Immature natural killer cell (primary cell): ENCODE measurements at regions not wholly inside any gene's neighbourhood (a gene's known extent, or its start where the extent isn't known, plus 50 kb on each side); places are given as distances from the start of the nearest gene placed in this dataset.
A peak's percentile ranks its signal among the peaks of the same experiment; 100 is the strongest.

Experiments
- DNase-seq, 3 donors: peaks; one replicate each; pipeline ENCODE4 v3.0.0; 2022; ENCODE audit warnings: mixed read lengths in 1 of 3
- H3K27ac Mint-ChIP-seq, 6 donors: one replicate each; pipeline ENCODE4 v1.8.0; 2020; ENCODE audit warnings: mixed read lengths in 6 of 6, mild to moderate bottlenecking in 5 of 6, inconsistent platforms in 4 of 6, moderate library complexity in 3 of 6
- H3K27me3 Mint-ChIP-seq, 3 donors: one replicate each; pipeline ENCODE4 v1.8.0; 2020 to 2021; ENCODE audit warnings: low read depth in 3 of 3, mild to moderate bottlenecking in 3 of 3, mixed read lengths in 3 of 3, moderate library complexity in 3 of 3, inconsistent platforms in 1 of 3
- H3K36me3 Mint-ChIP-seq, 3 donors: one replicate each; pipeline ENCODE4 v1.8.0; 2020; ENCODE audit warnings: mixed read lengths in 3 of 3, inconsistent platforms in 2 of 3, mild to moderate bottlenecking in 2 of 3
- H3K4me1 Mint-ChIP-seq, 2 donors: one replicate each; pipeline ENCODE4 v1.8.0; 2020; ENCODE audit warnings: inconsistent platforms in 2 of 2, mild to moderate bottlenecking in 2 of 2, mixed read lengths in 2 of 2, moderate library complexity in 1 of 2
- H3K4me3 Mint-ChIP-seq, 5 donors: one replicate each; pipeline ENCODE4 v1.8.0; 2020; ENCODE audit warnings: mild to moderate bottlenecking in 5 of 5, mixed read lengths in 5 of 5, inconsistent platforms in 3 of 5, moderate library complexity in 3 of 5
- H3K9me3 Mint-ChIP-seq, 6 donors: one replicate each; pipeline ENCODE4 v1.8.0; 2020; ENCODE audit warnings: mild to moderate bottlenecking in 6 of 6, mixed read lengths in 6 of 6, inconsistent platforms in 4 of 6, moderate library complexity in 3 of 6

- H3K4me1 Mint-ChIP-seq = no peaks in the 10 kb centered on the region
- no peak for DNase-seq
- H3K36me3 Mint-ChIP-seq = no peaks in the 10 kb centered on the region
- H3K4me3 Mint-ChIP-seq = no peak overlapping the region
- peaks cover 2 to 31% (median 6%) of the 10 kb centered on the region in 6 donors for H3K9me3 Mint-ChIP-seq
- peaks cover 0 to 3% (median 2%) of the 10 kb centered on the region in 3 donors for H3K27me3 Mint-ChIP-seq
- H3K27ac Mint-ChIP-seq = no peak overlapping the region
Observed at GRCh38 chr1:218108034-218108433, 177.1 kb upstream of the RRP15 start.

GRCh38 chr1:218112862-218113261 lies 172.2 kb upstream of the RRP15 start:
- Mint-ChIP-seq H3K27me3 (peaks cover 0 to 4% (median 1%) of the 10 kb centered on the region in 3 donors), H3K36me3 (no peaks in the 10 kb centered on the region), H3K4me3 (no peak overlapping the region), H3K4me1 (no peaks in the 10 kb centered on the region), H3K27ac (no peak overlapping the region), H3K9me3 (peaks cover 3 to 35% (median 15%) of the 10 kb centered on the region in 6 donors)
- no peak for DNase-seq

GRCh38 chr1:218123968-218124367 lies 161.1 kb upstream of the RRP15 start:
- Mint-ChIP-seq H3K27ac (no peak overlapping the region), H3K4me3 (no peak overlapping the region), H3K9me3 (peaks cover 0 to 10% (median 6%) of the 10 kb centered on the region in 6 donors), H3K27me3 (no peaks in the 10 kb centered on the region), H3K4me1 (no peaks in the 10 kb centered on the region), H3K36me3 (no peaks in the 10 kb centered on the region)
- DNase-seq = no peak

GRCh38 chr1:218135371-218135770 lies 149.7 kb upstream of the RRP15 start:
- no peak overlapping the region for H3K4me3 Mint-ChIP-seq
- H3K27me3 Mint-ChIP-seq = no peaks in the 10 kb centered on the region
- peaks cover 17 to 39% (median 25%) of the 10 kb centered on the region in 6 donors for H3K9me3 Mint-ChIP-seq
- no peak for DNase-seq
- no peak overlapping the region for H3K27ac Mint-ChIP-seq
- peaks cover 0 to 4% (median 0%) of the 10 kb centered on the region in 3 donors for H3K36me3 Mint-ChIP-seq
- no peaks in the 10 kb centered on the region for H3K4me1 Mint-ChIP-seq

GRCh38 chr1:218139761-218140160 lies 145.3 kb upstream of the RRP15 start:
- Mint-ChIP-seq H3K4me1 (no peaks in the 10 kb centered on the region), H3K27ac (no peak overlapping the region), H3K9me3 (peaks cover 7 to 36% (median 21%) of the 10 kb centered on the region in 6 donors), H3K36me3 (no peaks in the 10 kb centered on the region), H3K27me3 (peaks cover 0 to 2% (median 0%) of the 10 kb centered on the region in 3 donors), H3K4me3 (no peak overlapping the region)
- no peak for DNase-seq

GRCh38 chr1:218156595-218156994 lies 128.5 kb upstream of the RRP15 start:
- Mint-ChIP-seq H3K9me3 (peaks cover 3 to 23% (median 7%) of the 10 kb centered on the region in 6 donors), H3K27ac (no peak overlapping the region), H3K4me1 (no peaks in the 10 kb centered on the region), H3K36me3 (no peaks in the 10 kb centered on the region), H3K4me3 (no peak overlapping the region), H3K27me3 (peaks cover 2 to 3% (median 3%) of the 10 kb centered on the region in 3 donors)
- no peak for DNase-seq

GRCh38 chr1:218163371-218163770 lies 121.7 kb upstream of the RRP15 start:
- Mint-ChIP-seq H3K27me3 (peaks cover 17 to 32% (median 17%) of the 10 kb centered on the region in 3 donors), H3K36me3 (peaks cover 0 to 10% (median 0%) of the 10 kb centered on the region in 3 donors), H3K27ac (no peak overlapping the region), H3K9me3 (peaks cover 7 to 29% (median 17%) of the 10 kb centered on the region in 6 donors), H3K4me1 (peaks cover 8 to 16% of the 10 kb centered on the region in 2 donors), H3K4me3 (no peak overlapping the region)
- no peak for DNase-seq

GRCh38 chr1:218164111-218164929 lies 120.8 kb upstream of the RRP15 start:
- H3K4me3 Mint-ChIP-seq = peak overlapping the region; percentile 52 to 69 (median 66)
- H3K36me3 Mint-ChIP-seq = peaks cover 0 to 10% (median 0%) of the 10 kb centered on the region in 3 donors
- H3K27ac Mint-ChIP-seq = no peak overlapping the region
- peaks cover 17 to 32% (median 17%) of the 10 kb centered on the region in 3 donors for H3K27me3 Mint-ChIP-seq
- H3K9me3 Mint-ChIP-seq = peaks cover 7 to 26% (median 15%) of the 10 kb centered on the region in 6 donors
- no peak for DNase-seq
- peaks cover 8 to 16% of the 10 kb centered on the region in 2 donors for H3K4me1 Mint-ChIP-seq

GRCh38 chr1:218164930-218165700 lies 120.0 kb upstream of the RRP15 start:
- Mint-ChIP-seq H3K27me3 (peaks cover 17 to 32% (median 20%) of the 10 kb centered on the region in 3 donors), H3K36me3 (peaks cover 0 to 10% (median 0%) of the 10 kb centered on the region in 3 donors), H3K27ac (no peak overlapping the region), H3K9me3 (peaks cover 7 to 26% (median 13%) of the 10 kb centered on the region in 6 donors), H3K4me3 (peak overlapping the region in 4 of 5 donors; percentile 36 to 62 (median 52)), H3K4me1 (peaks cover 8 to 16% of the 10 kb centered on the region in 2 donors)
- DNase-seq = no peak

GRCh38 chr1:218165701-218166114 lies 119.4 kb upstream of the RRP15 start:
- H3K27ac Mint-ChIP-seq = no peak overlapping the region
- DNase-seq = no peak
- peaks cover 7 to 24% (median 12%) of the 10 kb centered on the region in 6 donors for H3K9me3 Mint-ChIP-seq
- peaks cover 8 to 16% of the 10 kb centered on the region in 2 donors for H3K4me1 Mint-ChIP-seq
- peaks cover 0 to 10% (median 0%) of the 10 kb centered on the region in 3 donors for H3K36me3 Mint-ChIP-seq
- H3K27me3 Mint-ChIP-seq = peaks cover 17 to 32% (median 20%) of the 10 kb centered on the region in 3 donors
- H3K4me3 Mint-ChIP-seq = peak overlapping the region; percentile 21 to 62 (median 50)

- peaks cover 17 to 32% (median 17%) of the 10 kb centered on the region in 3 donors for H3K27me3 Mint-ChIP-seq
- no peak overlapping the region for H3K27ac Mint-ChIP-seq
- H3K9me3 Mint-ChIP-seq = peaks cover 7 to 21% (median 12%) of the 10 kb centered on the region in 6 donors
- DNase-seq = no peak
- H3K4me1 Mint-ChIP-seq = peaks cover 8 to 16% of the 10 kb centered on the region in 2 donors
- peak overlapping the region in 2 of 5 donors; percentile 50 to 62 for H3K4me3 Mint-ChIP-seq
- H3K36me3 Mint-ChIP-seq = peaks cover 0 to 10% (median 0%) of the 10 kb centered on the region in 3 donors
Observed at GRCh38 chr1:218166268-218166945, 118.7 kb upstream of the RRP15 start.

GRCh38 chr1:218171302-218171893 lies 113.7 kb upstream of the RRP15 start:
- no peaks in the 10 kb centered on the region for H3K36me3 Mint-ChIP-seq
- no peak overlapping the region for H3K27ac Mint-ChIP-seq
- H3K27me3 Mint-ChIP-seq = peaks cover 0 to 5% (median 5%) of the 10 kb centered on the region in 3 donors
- no peaks in the 10 kb centered on the region for H3K4me1 Mint-ChIP-seq
- no peak for DNase-seq
- no peak overlapping the region for H3K4me3 Mint-ChIP-seq
- H3K9me3 Mint-ChIP-seq = peaks cover 0 to 13% (median 3%) of the 10 kb centered on the region in 6 donors

- H3K36me3 Mint-ChIP-seq = no peaks in the 10 kb centered on the region
- no peak overlapping the region for H3K4me3 Mint-ChIP-seq
- no peaks in the 10 kb centered on the region for H3K4me1 Mint-ChIP-seq
- peaks cover 0 to 1% (median 1%) of the 10 kb centered on the region in 3 donors for H3K27me3 Mint-ChIP-seq
- H3K9me3 Mint-ChIP-seq = peaks cover 0 to 4% (median 1%) of the 10 kb centered on the region in 6 donors
- no peak for DNase-seq
- H3K27ac Mint-ChIP-seq = no peak overlapping the region
Observed at GRCh38 chr1:218182455-218182854, 102.6 kb upstream of the RRP15 start.
